ENCODE measurements at regions not wholly inside any gene's neighbourhood (a gene's known extent, or its start where the extent isn't known, plus 50 kb on each side); places are given as distances from the start of the nearest gene placed in this dataset.

DNA sequence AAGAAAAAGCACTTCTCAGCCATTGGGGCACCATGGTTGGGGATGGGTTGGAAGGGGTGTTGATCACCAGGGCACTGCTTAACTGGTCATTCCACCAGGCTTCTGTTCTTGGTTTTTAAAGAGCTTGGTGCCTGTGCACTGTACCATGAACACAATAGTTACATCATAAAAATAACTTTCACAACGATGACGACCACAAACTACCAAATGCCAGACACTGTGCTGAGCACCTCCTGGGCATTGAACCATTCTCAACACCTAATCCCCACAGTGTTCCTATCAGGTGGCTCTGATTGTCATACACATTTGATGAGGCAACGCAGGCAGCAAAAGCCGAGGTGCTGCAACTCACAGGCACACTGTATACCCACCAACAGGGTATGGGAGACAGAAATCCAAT lies 208.0 kb downstream of the FOXL1 start:
- TF ChIP-seq NR1H2 (CRISPR knock-in tag; IDR thresholded peaks at IDR 0.05) = no peak
- TF ChIP-seq, protein P1, sequence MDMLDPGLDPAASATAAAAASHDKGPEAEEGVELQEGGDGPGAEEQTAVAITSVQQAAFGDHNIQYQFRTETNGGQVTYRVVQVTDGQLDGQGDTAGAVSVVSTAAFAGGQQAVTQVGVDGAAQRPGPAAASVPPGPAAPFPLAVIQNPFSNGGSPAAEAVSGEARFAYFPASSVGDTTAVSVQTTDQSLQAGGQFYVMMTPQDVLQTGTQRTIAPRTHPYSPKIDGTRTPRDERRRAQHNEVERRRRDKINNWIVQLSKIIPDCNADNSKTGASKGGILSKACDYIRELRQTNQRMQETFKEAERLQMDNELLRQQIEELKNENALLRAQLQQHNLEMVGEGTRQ (CRISPR knock-in tag; IDR thresholded peaks at IDR 0.05) = no peak
- TF ChIP-seq CREM (CRISPR knock-in tag; IDR thresholded peaks at IDR 0.05) = no peak
- TF ChIP-seq, protein P2, sequence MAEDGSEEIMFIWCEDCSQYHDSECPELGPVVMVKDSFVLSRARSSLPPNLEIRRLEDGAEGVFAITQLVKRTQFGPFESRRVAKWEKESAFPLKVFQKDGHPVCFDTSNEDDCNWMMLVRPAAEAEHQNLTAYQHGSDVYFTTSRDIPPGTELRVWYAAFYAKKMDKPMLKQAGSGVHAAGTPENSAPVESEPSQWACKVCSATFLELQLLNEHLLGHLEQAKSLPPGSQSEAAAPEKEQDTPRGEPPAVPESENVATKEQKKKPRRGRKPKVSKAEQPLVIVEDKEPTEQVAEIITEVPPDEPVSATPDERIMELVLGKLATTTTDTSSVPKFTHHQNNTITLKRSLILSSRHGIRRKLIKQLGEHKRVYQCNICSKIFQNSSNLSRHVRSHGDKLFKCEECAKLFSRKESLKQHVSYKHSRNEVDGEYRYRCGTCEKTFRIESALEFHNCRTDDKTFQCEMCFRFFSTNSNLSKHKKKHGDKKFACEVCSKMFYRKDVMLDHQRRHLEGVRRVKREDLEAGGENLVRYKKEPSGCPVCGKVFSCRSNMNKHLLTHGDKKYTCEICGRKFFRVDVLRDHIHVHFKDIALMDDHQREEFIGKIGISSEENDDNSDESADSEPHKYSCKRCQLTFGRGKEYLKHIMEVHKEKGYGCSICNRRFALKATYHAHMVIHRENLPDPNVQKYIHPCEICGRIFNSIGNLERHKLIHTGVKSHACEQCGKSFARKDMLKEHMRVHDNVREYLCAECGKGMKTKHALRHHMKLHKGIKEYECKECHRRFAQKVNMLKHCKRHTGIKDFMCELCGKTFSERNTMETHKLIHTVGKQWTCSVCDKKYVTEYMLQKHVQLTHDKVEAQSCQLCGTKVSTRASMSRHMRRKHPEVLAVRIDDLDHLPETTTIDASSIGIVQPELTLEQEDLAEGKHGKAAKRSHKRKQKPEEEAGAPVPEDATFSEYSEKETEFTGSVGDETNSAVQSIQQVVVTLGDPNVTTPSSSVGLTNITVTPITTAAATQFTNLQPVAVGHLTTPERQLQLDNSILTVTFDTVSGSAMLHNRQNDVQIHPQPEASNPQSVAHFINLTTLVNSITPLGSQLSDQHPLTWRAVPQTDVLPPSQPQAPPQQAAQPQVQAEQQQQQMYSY (CRISPR knock-in tag; IDR thresholded peaks at IDR 0.05) = no peak
- TF ChIP-seq NR2C2 (CRISPR knock-in tag; IDR thresholded peaks at IDR 0.05) = no peak
- TF ChIP-seq ZNF121 (CRISPR knock-in tag; IDR thresholded peaks at IDR 0.05) = no peak
- TF ChIP-seq ZNF423 (CRISPR knock-in tag; IDR thresholded peaks at IDR 0.05) = no peak
- TF ChIP-seq, protein P3, sequence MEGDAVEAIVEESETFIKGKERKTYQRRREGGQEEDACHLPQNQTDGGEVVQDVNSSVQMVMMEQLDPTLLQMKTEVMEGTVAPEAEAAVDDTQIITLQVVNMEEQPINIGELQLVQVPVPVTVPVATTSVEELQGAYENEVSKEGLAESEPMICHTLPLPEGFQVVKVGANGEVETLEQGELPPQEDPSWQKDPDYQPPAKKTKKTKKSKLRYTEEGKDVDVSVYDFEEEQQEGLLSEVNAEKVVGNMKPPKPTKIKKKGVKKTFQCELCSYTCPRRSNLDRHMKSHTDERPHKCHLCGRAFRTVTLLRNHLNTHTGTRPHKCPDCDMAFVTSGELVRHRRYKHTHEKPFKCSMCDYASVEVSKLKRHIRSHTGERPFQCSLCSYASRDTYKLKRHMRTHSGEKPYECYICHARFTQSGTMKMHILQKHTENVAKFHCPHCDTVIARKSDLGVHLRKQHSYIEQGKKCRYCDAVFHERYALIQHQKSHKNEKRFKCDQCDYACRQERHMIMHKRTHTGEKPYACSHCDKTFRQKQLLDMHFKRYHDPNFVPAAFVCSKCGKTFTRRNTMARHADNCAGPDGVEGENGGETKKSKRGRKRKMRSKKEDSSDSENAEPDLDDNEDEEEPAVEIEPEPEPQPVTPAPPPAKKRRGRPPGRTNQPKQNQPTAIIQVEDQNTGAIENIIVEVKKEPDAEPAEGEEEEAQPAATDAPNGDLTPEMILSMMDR (IDR thresholded peaks at IDR 0.05) = no peak
- TF ChIP-seq, protein P4, sequence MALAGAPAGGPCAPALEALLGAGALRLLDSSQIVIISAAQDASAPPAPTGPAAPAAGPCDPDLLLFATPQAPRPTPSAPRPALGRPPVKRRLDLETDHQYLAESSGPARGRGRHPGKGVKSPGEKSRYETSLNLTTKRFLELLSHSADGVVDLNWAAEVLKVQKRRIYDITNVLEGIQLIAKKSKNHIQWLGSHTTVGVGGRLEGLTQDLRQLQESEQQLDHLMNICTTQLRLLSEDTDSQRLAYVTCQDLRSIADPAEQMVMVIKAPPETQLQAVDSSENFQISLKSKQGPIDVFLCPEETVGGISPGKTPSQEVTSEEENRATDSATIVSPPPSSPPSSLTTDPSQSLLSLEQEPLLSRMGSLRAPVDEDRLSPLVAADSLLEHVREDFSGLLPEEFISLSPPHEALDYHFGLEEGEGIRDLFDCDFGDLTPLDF (CRISPR knock-in tag; IDR thresholded peaks at IDR 0.05) = no peak
- TF ChIP-seq NFYB (CRISPR knock-in tag; conservative IDR thresholded peaks at IDR 0.05; ENCODE audit: low read depth) = no peak
- no peak for TF ChIP-seq SOX15 (CRISPR knock-in tag; IDR thresholded peaks at IDR 0.05)
- TF ChIP-seq, protein P5, sequence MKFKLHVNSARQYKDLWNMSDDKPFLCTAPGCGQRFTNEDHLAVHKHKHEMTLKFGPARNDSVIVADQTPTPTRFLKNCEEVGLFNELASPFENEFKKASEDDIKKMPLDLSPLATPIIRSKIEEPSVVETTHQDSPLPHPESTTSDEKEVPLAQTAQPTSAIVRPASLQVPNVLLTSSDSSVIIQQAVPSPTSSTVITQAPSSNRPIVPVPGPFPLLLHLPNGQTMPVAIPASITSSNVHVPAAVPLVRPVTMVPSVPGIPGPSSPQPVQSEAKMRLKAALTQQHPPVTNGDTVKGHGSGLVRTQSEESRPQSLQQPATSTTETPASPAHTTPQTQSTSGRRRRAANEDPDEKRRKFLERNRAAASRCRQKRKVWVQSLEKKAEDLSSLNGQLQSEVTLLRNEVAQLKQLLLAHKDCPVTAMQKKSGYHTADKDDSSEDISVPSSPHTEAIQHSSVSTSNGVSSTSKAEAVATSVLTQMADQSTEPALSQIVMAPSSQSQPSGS (CRISPR knock-in tag; IDR thresholded peaks at IDR 0.05; ENCODE audit: borderline replicate concordance, low read depth) = no peak
